AG04450 (cell line): ENCODE measurements at regions not wholly inside any gene's neighbourhood (a gene's known extent, or its start where the extent isn't known, plus 50 kb on each side); places are given as distances from the start of the nearest gene placed in this dataset.

Experiments used
- CTCF ChIA-PET: fragments of 300-600, 350-600 bp; formaldehyde crosslinking; extraction: SDS; loops from one replicate; lab custom pipeline; 2022; ENCODE audit warnings: antibody characterized with exemption, inconsistent platforms; lab: Charles Lee
- POLR2A ChIA-PET: fragments of 350-600 bp; formaldehyde crosslinking; extraction: SDS; loops from one replicate; lab custom pipeline; 2021; ENCODE audit warnings: antibody characterized with exemption, inconsistent platforms; lab: Yijun Ruan, JAX
- DNase-seq: peaks from one replicate; pipeline ENCODE4 v3.0.0-alpha.2; 2011; ENCODE audit warnings: low read depth, low spot score
- H3K27ac ChIP-seq: one replicate; pipeline ENCODE4 v1.5.1; 2012; ENCODE audit warnings: low read depth, low read length, control low read depth
- H3K27me3 ChIP-seq: one replicate; pipeline ENCODE4 v1.6.0; 2012; ENCODE audit warnings: low read length; ENCODE audit not compliant: control insufficient read depth, insufficient read depth
- H3K4me3 ChIP-seq: 2 replicates; pipeline ENCODE4 v1.5.1; 2011; ENCODE audit warnings: mild to moderate bottlenecking, low read depth, low read length, control low read depth
- H3K9me3 ChIP-seq: 2 replicates; pipeline ENCODE4 v1.5.1; 2012; ENCODE audit warnings: low read length; ENCODE audit not compliant: control insufficient read depth, insufficient read depth
- TF ChIP-seq, protein P1 (sequence below): IDR thresholded peaks from 2 replicates; pipeline ENCODE4 v1.5.1; 2011; ENCODE audit warnings: low read depth, low read length, control low read depth, inconsistent platforms

DNA sequence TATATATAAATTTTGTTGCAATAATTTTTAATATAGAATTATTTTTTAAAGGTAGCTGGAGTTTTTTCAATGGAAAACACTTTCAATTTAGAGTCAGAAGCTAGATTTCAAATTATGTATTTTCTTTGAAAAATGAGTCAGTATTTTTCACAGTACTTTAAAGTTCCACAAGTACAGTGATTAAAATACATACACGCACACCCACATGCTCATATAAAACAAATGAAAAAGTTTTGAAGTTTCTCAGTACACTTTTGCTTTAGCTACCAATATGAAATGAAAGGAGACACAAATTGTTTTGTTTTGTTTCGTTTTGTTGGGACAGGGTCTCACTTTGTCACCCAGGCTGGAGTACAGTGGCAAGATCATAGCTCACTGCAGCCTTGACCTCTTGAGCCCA lies 98.6 kb downstream of the CYB561 start:
- no peak overlapping the region for H3K4me3 ChIP-seq
- no peak overlapping the region for H3K27ac ChIP-seq
- POLR2A ChIA-PET: no interaction called here
- TF ChIP-seq, protein P1, sequence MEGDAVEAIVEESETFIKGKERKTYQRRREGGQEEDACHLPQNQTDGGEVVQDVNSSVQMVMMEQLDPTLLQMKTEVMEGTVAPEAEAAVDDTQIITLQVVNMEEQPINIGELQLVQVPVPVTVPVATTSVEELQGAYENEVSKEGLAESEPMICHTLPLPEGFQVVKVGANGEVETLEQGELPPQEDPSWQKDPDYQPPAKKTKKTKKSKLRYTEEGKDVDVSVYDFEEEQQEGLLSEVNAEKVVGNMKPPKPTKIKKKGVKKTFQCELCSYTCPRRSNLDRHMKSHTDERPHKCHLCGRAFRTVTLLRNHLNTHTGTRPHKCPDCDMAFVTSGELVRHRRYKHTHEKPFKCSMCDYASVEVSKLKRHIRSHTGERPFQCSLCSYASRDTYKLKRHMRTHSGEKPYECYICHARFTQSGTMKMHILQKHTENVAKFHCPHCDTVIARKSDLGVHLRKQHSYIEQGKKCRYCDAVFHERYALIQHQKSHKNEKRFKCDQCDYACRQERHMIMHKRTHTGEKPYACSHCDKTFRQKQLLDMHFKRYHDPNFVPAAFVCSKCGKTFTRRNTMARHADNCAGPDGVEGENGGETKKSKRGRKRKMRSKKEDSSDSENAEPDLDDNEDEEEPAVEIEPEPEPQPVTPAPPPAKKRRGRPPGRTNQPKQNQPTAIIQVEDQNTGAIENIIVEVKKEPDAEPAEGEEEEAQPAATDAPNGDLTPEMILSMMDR: no peak
- no peaks in the 10 kb centered on the region for H3K27me3 ChIP-seq
- no peak for DNase-seq
- CTCF ChIA-PET: interaction anchor here (1.2 kb wide), 1 partner anchor 24 kb away, joined by 3 read pairs; no protein-coding TSS in a partner anchor
- H3K9me3 ChIP-seq: no peaks in the 10 kb centered on the region

DNA sequence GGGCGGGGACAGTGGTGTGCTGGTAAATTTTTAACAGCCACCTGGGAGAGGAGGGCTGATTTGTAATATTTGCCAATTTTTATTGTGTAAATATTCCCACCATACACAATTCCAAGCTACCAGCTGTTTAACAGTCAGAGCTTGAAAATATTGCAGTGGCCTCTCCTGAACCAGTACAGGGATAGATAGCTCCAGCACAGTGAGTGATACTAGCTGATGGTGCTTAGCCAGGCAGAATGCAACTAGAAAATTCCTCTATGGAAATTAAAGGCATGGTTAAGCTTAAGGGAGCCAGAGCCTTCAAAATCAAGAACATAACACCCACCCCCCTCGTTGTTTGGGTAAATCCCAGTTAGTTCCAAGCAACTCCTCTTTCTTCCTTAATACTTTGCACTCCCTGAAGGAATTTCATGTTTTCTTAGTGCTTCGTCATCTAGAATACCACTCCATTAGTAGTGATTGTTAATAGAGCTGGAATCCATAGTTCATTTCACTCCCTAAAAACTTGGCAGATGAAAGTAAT lies 96.6 kb downstream of the CYB561 start:
- ChIA-PET CTCF (interaction anchor here (2.2 kb wide), 1 partner anchor 57 kb away, joined by 9 read pairs; no protein-coding TSS in a partner anchor), POLR2A (no interaction called here)
- no peak overlapping the region for H3K27ac ChIP-seq

DNA sequence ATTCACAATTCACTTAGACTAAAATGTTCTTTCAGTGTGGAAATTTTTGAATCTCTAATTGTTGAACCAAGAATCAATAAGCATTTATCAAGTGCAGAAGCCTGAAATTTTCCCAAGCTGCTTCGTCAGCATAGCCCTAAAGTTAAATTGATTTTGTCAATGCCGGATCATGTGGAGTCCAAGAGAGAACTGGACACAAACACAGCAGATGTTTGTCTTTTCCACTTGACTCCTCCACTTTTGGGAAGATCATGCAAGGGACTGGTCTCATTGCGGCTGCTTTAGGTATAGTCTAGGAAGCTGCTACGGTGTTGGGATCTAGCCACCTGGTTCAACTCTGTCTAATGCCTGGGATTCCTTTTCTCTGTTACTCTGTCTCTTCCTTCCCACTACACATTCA lies 95.7 kb downstream of the CYB561 start:
- POLR2A ChIA-PET: no interaction called here
- Histone ChIP-seq H3K27me3 (no peaks in the 10 kb centered on the region), H3K9me3 (no peaks in the 10 kb centered on the region), H3K4me3 (no peak overlapping the region), H3K27ac (no peak overlapping the region)
- CTCF ChIA-PET: interaction anchor here (2.2 kb wide), 1 partner anchor 56 kb away, joined by 9 read pairs; no protein-coding TSS in a partner anchor
- no peak for DNase-seq
- TF ChIP-seq, protein P1: no peak

More for the DNA sequence above, 96.6 kb downstream of the CYB561 start:
- TF ChIP-seq, protein P1: no peak
- no peaks in the 10 kb centered on the region for H3K9me3 ChIP-seq
- DNase-seq: no peak
- no peaks in the 10 kb centered on the region for H3K27me3 ChIP-seq
- H3K4me3 ChIP-seq: no peak overlapping the region

DNA sequence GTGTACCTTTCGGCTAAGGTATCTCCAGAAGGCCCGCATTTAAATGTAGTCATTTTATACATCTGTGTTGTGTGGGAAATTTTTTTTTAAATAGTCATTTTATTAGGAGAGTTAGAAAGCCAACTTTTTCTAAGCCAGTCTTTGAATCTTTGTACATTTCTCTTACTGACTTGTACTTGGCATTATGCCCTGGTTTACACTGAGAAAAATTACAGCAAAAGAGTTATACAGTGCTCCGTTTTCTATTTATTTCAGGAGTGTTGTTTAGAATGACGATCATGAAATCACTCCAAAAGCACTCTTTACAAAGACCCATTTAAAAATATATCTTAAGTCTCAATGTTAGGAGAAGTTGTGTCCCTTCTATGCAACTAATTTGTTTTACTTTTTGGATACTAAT lies 91.8 kb downstream of the CYB561 start:
- Histone ChIP-seq H3K27ac (no peak overlapping the region), H3K4me3 (no peak overlapping the region), H3K9me3 (no peaks in the 10 kb centered on the region), H3K27me3 (no peaks in the 10 kb centered on the region)
- ChIA-PET CTCF (no interaction called here), POLR2A (no interaction called here)
- TF ChIP-seq, protein P1: no peak
- DNase-seq: no peak

DNA sequence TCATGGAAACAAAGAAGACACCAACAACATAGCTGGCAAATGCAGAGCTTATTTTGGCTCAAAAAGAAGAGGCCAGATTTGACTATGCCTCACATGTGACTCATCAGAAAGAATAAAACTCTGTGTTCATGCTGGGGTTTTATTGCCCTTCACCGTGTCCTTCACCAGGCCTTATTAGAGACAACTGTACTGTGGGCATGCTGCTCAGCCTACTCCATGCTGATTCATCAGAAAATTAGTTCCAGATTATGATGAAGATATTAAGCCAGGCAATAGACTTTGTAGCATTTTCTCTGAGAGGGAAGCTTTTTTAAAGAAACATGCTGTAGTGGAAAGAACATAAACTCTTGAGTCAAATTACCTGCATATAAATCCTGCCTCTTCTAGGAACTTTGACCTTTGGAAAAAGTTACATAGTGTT lies 89.8 kb downstream of the CYB561 start:
- Histone ChIP-seq H3K27me3 (no peaks in the 10 kb centered on the region), H3K4me3 (no peak overlapping the region), H3K9me3 (0 out of 2 replicates have a peak, but pooled peaks cover 4% of the 10 kb centered on the region), H3K27ac (no peak overlapping the region)
- ChIA-PET CTCF (interaction anchor here (1.6 kb wide), 1 partner anchor 50 kb away, joined by 4 read pairs; no protein-coding TSS in a partner anchor), POLR2A (interaction anchor here (0.6 kb wide), 1 partner anchor 392 kb away, joined by 3 read pairs; no protein-coding TSS in a partner anchor)
- TF ChIP-seq, protein P1: no peak
- DNase-seq: peak; percentile 53
